ENCODE measurements at regions not wholly inside any gene's neighbourhood (a gene's known extent, or its start where the extent isn't known, plus 50 kb on each side); places are given as distances from the start of the nearest gene placed in this dataset.

DNA sequence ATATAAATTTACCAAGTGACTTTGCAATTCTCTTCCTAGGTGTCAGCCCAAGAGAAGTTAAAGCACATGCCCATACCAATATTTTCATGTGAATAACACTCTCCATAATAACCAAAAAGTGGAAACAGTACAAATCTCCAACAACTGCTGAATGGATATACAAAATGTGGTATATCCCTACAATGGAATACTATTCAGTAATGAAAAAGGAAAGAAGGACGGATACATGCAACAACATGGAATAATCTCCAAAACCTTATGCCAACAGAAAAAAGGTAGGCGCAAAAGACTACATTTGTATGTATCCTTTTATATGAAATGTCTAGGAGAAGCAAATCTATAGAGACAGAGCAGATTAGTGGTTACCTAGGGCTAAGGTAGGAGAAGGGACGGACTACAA is 487.7 kb upstream of the ID4 start:
- Histone ChIP-seq H3K27ac (ENCODE audit: low read length) (no peak overlapping the region), H3K9ac (ENCODE audit: low read length) (no peak overlapping the region), H3K9me3 (ENCODE audit: low read length) (no peaks in the 10 kb centered on the region), H2AFZ (ENCODE audit: low read depth, low read length) (no peak overlapping the region), H3F3A (ENCODE audit: insufficient read depth, low read length, poor library complexity, severe bottlenecking) (no peaks in the 10 kb centered on the region), H3K4me2 (ENCODE audit: low read length) (no peak overlapping the region), H4K20me1 (ENCODE audit: insufficient read depth) (no peaks in the 10 kb centered on the region), H3K9me2 (ENCODE audit: insufficient read depth, low read length) (no peaks in the 10 kb centered on the region), H3K27me3 (ENCODE audit: insufficient read depth, low read depth, low read length) (no peaks in the 10 kb centered on the region), H3K4me3 (ENCODE audit: low read length) (no peak overlapping the region), H3K36me3 (ENCODE audit: insufficient read depth, low read length) (no peaks in the 10 kb centered on the region), H3K79me2 (replicated peaks; ENCODE audit: insufficient read depth, low read length) (no peaks in the 10 kb centered on the region)
- TF ChIP-seq EP300 (conservative IDR thresholded peaks at IDR 0.05; ENCODE audit: poor library complexity, severe bottlenecking) = no peak
- TF ChIP-seq, protein P1, sequence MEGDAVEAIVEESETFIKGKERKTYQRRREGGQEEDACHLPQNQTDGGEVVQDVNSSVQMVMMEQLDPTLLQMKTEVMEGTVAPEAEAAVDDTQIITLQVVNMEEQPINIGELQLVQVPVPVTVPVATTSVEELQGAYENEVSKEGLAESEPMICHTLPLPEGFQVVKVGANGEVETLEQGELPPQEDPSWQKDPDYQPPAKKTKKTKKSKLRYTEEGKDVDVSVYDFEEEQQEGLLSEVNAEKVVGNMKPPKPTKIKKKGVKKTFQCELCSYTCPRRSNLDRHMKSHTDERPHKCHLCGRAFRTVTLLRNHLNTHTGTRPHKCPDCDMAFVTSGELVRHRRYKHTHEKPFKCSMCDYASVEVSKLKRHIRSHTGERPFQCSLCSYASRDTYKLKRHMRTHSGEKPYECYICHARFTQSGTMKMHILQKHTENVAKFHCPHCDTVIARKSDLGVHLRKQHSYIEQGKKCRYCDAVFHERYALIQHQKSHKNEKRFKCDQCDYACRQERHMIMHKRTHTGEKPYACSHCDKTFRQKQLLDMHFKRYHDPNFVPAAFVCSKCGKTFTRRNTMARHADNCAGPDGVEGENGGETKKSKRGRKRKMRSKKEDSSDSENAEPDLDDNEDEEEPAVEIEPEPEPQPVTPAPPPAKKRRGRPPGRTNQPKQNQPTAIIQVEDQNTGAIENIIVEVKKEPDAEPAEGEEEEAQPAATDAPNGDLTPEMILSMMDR (IDR thresholded peaks at IDR 0.05; ENCODE audit: poor library complexity, severe bottlenecking) = no peak
- TF ChIP-seq TAF1 (IDR thresholded peaks at IDR 0.05; ENCODE audit: low read depth) = no peak

DNA sequence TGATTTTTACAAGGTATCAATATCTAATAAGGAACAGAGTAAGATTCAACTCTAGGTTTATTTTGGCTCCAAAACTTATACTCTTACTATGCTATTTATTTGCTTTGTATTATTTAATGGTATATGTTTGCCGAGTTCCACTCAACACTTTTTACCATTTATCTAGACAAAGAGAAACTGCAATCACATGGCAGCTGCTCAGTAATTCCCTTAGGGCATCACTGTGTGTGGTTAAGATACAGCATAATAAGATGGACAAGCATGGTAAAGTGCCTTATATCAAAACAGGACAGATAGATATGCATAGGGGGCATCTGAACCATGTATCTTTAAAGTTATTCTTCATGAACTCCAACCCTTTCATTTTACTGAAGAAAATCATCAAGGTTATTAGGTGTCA is 483.0 kb upstream of the ID4 start:
- H3K4me3 ChIP-seq (ENCODE audit: low read length) = no peak overlapping the region
- no peaks in the 10 kb centered on the region for H3K9me3 ChIP-seq (ENCODE audit: low read length)
- H4K20me1 ChIP-seq (ENCODE audit: insufficient read depth) = no peaks in the 10 kb centered on the region
- no peaks in the 10 kb centered on the region for H3K79me2 ChIP-seq (replicated peaks; ENCODE audit: insufficient read depth, low read length)
- TF ChIP-seq, protein P2, sequence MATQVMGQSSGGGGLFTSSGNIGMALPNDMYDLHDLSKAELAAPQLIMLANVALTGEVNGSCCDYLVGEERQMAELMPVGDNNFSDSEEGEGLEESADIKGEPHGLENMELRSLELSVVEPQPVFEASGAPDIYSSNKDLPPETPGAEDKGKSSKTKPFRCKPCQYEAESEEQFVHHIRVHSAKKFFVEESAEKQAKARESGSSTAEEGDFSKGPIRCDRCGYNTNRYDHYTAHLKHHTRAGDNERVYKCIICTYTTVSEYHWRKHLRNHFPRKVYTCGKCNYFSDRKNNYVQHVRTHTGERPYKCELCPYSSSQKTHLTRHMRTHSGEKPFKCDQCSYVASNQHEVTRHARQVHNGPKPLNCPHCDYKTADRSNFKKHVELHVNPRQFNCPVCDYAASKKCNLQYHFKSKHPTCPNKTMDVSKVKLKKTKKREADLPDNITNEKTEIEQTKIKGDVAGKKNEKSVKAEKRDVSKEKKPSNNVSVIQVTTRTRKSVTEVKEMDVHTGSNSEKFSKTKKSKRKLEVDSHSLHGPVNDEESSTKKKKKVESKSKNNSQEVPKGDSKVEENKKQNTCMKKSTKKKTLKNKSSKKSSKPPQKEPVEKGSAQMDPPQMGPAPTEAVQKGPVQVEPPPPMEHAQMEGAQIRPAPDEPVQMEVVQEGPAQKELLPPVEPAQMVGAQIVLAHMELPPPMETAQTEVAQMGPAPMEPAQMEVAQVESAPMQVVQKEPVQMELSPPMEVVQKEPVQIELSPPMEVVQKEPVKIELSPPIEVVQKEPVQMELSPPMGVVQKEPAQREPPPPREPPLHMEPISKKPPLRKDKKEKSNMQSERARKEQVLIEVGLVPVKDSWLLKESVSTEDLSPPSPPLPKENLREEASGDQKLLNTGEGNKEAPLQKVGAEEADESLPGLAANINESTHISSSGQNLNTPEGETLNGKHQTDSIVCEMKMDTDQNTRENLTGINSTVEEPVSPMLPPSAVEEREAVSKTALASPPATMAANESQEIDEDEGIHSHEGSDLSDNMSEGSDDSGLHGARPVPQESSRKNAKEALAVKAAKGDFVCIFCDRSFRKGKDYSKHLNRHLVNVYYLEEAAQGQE (IDR thresholded peaks at IDR 0.05; ENCODE audit: borderline replicate concordance) = no peak
- TF ChIP-seq TAF1 (IDR thresholded peaks at IDR 0.05; ENCODE audit: low read depth) (no peak), POLR2AphosphoS5 (IDR thresholded peaks at IDR 0.05) (no peak), SMC3 (conservative IDR thresholded peaks at IDR 0.05; ENCODE audit: poor library complexity) (no peak), EZH2 (IDR thresholded peaks at IDR 0.05; ENCODE audit: borderline replicate concordance, insufficient read depth, low read length, poor library complexity, severe bottlenecking) (no peak), RAD21 (conservative IDR thresholded peaks at IDR 0.05) (no peak), MXI1 (conservative IDR thresholded peaks at IDR 0.05; ENCODE audit: poor library complexity, severe bottlenecking) (no peak), EP300 (conservative IDR thresholded peaks at IDR 0.05; ENCODE audit: poor library complexity, severe bottlenecking) (no peak)
- TF ChIP-seq, protein P1 (IDR thresholded peaks at IDR 0.05; ENCODE audit: poor library complexity, severe bottlenecking) = no peak
- H3K4me2 ChIP-seq (ENCODE audit: low read length) = no peak overlapping the region
- H3K9ac ChIP-seq (ENCODE audit: low read length) = no peak overlapping the region
- no peaks in the 10 kb centered on the region for H3K9me2 ChIP-seq (ENCODE audit: insufficient read depth, low read length)
- H3F3A ChIP-seq (ENCODE audit: insufficient read depth, low read length, poor library complexity, severe bottlenecking) = no peaks in the 10 kb centered on the region
- H3K36me3 ChIP-seq (ENCODE audit: insufficient read depth, low read length) = no peaks in the 10 kb centered on the region
- no peak overlapping the region for H3K27ac ChIP-seq (ENCODE audit: low read length)
- no peak overlapping the region for H2AFZ ChIP-seq (ENCODE audit: low read depth, low read length)
- H3K27me3 ChIP-seq (ENCODE audit: insufficient read depth, low read depth, low read length) = no peaks in the 10 kb centered on the region
